SJSA1 (cell line): ENCODE measurements at regions not wholly inside any gene's neighbourhood (a gene's known extent, or its start where the extent isn't known, plus 50 kb on each side); places are given as distances from the start of the nearest gene placed in this dataset.

ENCODE experiments used
- DNase-seq, 2 experiments: peaks; one replicate each; pipeline ENCODE4 v3.0.0-alpha.2; 2015 to 2020; ENCODE audit warnings: low spot score in 2 of 2, low read depth in 1 of 2
- H3K27ac ChIP-seq: fragments of 250-450 bp; sonication (Bioruptor Pico); 2 replicates; pipeline ENCODE4 v1.5.1; 2020; ENCODE audit warnings: mild to moderate bottlenecking, moderate library complexity
- H3K27me3 ChIP-seq: fragments of 250-450 bp; sonication (Bioruptor Pico); replicated peaks from 2 replicates; pipeline ENCODE4 v1.5.1; 2020; ENCODE audit warnings: mild to moderate bottlenecking, moderate library complexity
- H3K36me3 ChIP-seq: fragments of 250-450 bp; sonication (Bioruptor Pico); 2 replicates; pipeline ENCODE4 v1.5.1; 2020; ENCODE audit warnings: mild to moderate bottlenecking
- H3K4me1 ChIP-seq: fragments of 250-450 bp; sonication (Bioruptor Pico); replicated peaks from 2 replicates; pipeline ENCODE4 v1.6.1; 2021; ENCODE audit warnings: mild to moderate bottlenecking
- H3K4me3 ChIP-seq: fragments of 250-450 bp; sonication (Bioruptor Pico); 2 replicates; pipeline ENCODE4 v1.5.1; 2020; ENCODE audit warnings: mild to moderate bottlenecking
- H3K9me3 ChIP-seq: fragments of 250-450 bp; sonication (Bioruptor Pico); replicated peaks from 2 replicates; pipeline ENCODE4 v1.5.1; 2020; ENCODE audit warnings: mild to moderate bottlenecking

DNA sequence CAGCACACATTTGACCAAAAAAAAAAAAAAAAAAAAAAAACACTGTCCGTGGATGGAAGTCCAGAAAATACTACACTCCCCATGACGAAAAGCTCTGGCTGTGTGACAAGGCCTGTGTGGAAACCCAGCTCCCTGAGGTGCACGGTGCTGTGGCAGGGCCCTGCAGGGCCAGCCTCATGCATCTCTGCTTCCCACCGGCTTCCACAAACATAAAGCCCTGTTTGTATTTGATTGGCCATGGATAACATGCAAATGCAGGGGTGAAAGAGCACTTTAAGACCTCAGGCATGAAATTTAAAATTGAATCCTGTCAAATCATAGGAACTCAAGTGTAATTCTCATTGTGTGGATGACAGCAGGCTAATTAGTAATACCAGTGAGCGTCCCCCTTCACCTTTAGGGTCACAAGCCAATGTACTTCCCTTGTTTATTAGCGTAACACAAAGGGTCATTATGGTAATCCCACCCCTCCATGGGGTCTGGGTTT lies 757.2 kb downstream of the GALR1 start:
- DNase-seq = no peak
- Histone ChIP-seq H3K27me3 (no peaks in the 10 kb centered on the region), H3K4me3 (no peak overlapping the region), H3K9me3 (peaks cover 5% of the 10 kb centered on the region; the same call in 1 of the 2 replicates), H3K36me3 (no peaks in the 10 kb centered on the region), H3K27ac (no peak overlapping the region), H3K4me1 (no peaks in the 10 kb centered on the region)

- Histone ChIP-seq H3K4me3 (no peak overlapping the region), H3K36me3 (no peaks in the 10 kb centered on the region), H3K27me3 (no peaks in the 10 kb centered on the region), H3K9me3 (peaks cover 2% of the 10 kb centered on the region; the same call in 1 of the 2 replicates), H3K4me1 (no peaks in the 10 kb centered on the region), H3K27ac (no peak overlapping the region)
- no peak for DNase-seq
Observed at GRCh38 chr18:78010363-78010762, 760.7 kb downstream of the GALR1 start.

DNA sequence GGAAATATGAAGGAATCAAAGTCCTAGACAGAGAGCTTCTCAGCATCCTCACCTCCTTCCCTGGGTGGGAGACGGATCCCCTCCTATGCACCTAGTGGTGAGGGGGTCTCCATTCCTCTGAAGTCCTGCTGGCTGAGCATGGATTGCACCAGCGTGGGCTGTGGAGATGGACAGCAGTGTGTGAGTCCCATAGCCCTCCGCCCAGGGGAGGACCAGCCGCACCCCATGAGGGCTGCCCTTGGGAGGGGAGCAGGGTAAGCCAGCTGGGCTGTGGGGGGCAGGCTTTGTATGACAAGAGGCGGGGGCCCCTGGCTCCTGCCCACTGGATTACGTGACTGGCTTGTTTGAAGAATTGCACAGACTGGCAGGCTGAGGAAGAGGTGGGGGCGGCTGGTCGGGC lies 768.2 kb downstream of the GALR1 start:
- Histone ChIP-seq H3K9me3 (peaks cover 2% of the 10 kb centered on the region; the same call in 1 of the 2 replicates), H3K4me3 (no peak overlapping the region), H3K27ac (no peak overlapping the region), H3K4me1 (no peaks in the 10 kb centered on the region), H3K36me3 (no peaks in the 10 kb centered on the region), H3K27me3 (no peaks in the 10 kb centered on the region)
- no peak for DNase-seq

DNA sequence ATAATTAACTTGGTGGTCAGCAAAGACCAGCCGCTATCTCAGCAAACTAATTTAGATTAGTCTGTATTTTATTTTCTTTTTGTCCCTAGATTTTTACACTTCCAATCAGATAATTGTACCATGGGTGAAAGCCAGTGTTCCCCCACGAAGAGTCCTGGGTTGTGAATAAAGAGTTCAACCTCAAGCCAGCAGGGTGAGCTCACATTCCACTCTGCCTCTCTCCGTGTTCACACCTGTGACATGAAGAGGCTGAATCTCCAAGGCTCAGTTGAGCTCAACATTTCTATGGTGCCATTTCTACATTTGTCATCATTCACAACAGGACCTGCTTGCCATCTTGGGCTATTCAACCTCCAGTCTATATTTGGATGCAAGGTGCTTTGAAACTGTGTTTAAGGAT lies 771.5 kb downstream of the GALR1 start:
- H3K9me3 ChIP-seq = peaks cover 2% of the 10 kb centered on the region; the same call in 1 of the 2 replicates
- no peaks in the 10 kb centered on the region for H3K27me3 ChIP-seq
- H3K27ac ChIP-seq = no peak overlapping the region
- H3K4me3 ChIP-seq = no peak overlapping the region
- H3K36me3 ChIP-seq = no peaks in the 10 kb centered on the region
- no peaks in the 10 kb centered on the region for H3K4me1 ChIP-seq
- no peak for DNase-seq

GRCh38 chr18:78031589-78031988 lies 781.9 kb downstream of the GALR1 start:
- no peaks in the 10 kb centered on the region for H3K27me3 ChIP-seq
- no peaks in the 10 kb centered on the region for H3K4me1 ChIP-seq
- DNase-seq = no peak
- H3K27ac ChIP-seq = no peak overlapping the region
- no peak overlapping the region for H3K4me3 ChIP-seq
- peaks cover 7% of the 10 kb centered on the region for H3K9me3 ChIP-seq
- H3K36me3 ChIP-seq = no peaks in the 10 kb centered on the region

DNA sequence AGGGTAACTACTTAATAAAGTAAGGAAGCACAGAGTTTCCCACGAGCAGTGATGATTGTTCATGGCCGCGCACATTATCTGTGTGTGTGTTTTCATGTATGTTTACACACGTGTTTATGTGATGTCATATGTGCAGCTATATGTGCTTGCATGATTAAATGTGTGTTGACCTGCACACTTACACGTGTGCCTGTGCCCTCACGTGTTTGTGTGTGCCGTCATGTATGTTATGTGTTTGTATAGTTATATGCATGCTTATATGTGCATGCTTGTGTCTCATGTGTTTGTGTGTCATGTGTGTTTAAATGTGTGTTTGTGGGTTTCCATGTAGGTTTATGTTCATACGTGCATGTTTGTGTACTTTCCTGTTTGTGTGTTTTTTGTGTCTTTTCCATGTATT lies 782.3 kb downstream of the GALR1 start:
- Histone ChIP-seq H3K27me3 (no peaks in the 10 kb centered on the region), H3K4me3 (no peak overlapping the region), H3K36me3 (no peaks in the 10 kb centered on the region), H3K27ac (no peak overlapping the region), H3K4me1 (no peaks in the 10 kb centered on the region), H3K9me3 (peaks cover 7% of the 10 kb centered on the region)
- DNase-seq = no peak

DNA sequence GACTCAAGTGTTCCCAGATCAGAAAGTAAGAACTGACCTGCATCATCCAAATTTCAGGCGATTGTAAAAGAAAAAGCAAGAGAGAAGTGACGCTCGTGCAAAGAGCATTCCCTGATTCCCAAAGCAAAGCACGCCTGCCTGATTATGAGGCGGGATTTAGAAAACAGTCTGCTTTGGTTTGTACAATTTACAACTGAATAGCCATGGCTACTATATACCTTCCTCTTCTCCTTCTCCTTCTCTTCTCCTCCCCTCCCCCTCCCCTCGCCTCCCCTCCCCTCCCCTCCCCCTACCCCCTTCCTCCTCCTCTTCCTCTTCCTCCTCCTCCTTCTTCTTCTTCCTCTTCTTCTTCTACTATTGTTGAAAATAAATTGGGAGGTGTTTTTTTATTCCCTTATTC lies 782.9 kb downstream of the GALR1 start:
- Histone ChIP-seq H3K9me3 (peaks cover 7% of the 10 kb centered on the region), H3K27ac (no peak overlapping the region), H3K4me3 (no peak overlapping the region), H3K27me3 (no peaks in the 10 kb centered on the region), H3K36me3 (no peaks in the 10 kb centered on the region), H3K4me1 (no peaks in the 10 kb centered on the region)
- DNase-seq = no peak

- no peaks in the 10 kb centered on the region for H3K36me3 ChIP-seq
- no peak overlapping the region for H3K4me3 ChIP-seq
- H3K27ac ChIP-seq = no peak overlapping the region
- H3K9me3 ChIP-seq = peaks cover 7% of the 10 kb centered on the region
- no peaks in the 10 kb centered on the region for H3K4me1 ChIP-seq
- no peak for DNase-seq
- H3K27me3 ChIP-seq = no peaks in the 10 kb centered on the region
Observed at GRCh38 chr18:78034755-78035154, 785.1 kb downstream of the GALR1 start.

DNA sequence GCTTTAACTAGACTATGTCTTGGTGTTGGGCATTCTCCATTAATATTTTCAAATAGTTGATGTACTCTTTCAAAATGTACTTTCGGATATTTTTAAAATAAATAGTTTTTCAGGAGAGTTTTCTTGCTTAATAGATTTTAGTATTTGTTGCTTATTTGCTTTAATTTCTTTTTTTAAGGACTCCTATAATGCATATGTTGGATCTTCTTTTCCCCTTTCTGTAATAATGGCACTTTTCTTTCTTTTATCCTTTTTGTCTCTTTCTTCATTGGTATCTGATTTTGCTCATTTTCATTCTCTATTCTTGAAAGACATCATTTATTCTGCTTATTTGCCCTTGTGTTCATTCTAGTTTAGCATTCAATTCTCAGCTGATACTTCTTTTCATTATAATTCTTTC lies 791.6 kb downstream of the GALR1 start:
- Histone ChIP-seq H3K4me1 (no peaks in the 10 kb centered on the region), H3K27ac (no peak overlapping the region), H3K4me3 (no peak overlapping the region), H3K36me3 (no peaks in the 10 kb centered on the region), H3K27me3 (no peaks in the 10 kb centered on the region), H3K9me3 (peaks cover 3% of the 10 kb centered on the region)
- no peak for DNase-seq

GRCh38 chr18:78046631-78047030 lies 797.0 kb downstream of the GALR1 start:
- H3K9me3 ChIP-seq = peaks cover 16% of the 10 kb centered on the region
- no peaks in the 10 kb centered on the region for H3K36me3 ChIP-seq
- H3K27ac ChIP-seq = no peak overlapping the region

DNA sequence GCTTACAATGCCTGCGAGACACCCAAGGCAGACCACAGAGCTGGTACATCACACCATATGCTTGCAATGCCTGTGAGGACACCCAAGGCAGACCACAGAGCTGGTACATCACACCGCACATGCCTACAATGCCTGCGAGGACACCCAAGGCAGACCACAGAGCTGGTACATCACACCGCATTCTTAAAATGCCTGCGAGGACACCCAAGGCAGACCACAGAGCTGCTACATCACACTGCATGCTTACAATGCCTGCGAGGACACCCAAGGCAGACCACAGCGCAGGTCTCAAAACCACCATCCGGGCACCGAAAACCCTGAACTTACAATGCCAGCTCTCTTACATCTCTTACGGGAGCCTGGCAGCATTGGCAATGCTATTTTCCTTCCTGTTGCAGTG lies 799.6 kb downstream of the GALR1 start:
- no peak for DNase-seq
- peaks cover 16% of the 10 kb centered on the region for H3K9me3 ChIP-seq

More at GRCh38 chr18:78046631-78047030, 797.0 kb downstream of the GALR1 start:
- Histone ChIP-seq H3K4me1 (no peaks in the 10 kb centered on the region), H3K4me3 (no peak overlapping the region), H3K27me3 (no peaks in the 10 kb centered on the region)
- no peak for DNase-seq

GRCh38 chr18:78054801-78055200 lies 805.2 kb downstream of the GALR1 start:
- H3K9me3 ChIP-seq = peaks cover 19% of the 10 kb centered on the region
- H3K36me3 ChIP-seq = no peaks in the 10 kb centered on the region
- no peak overlapping the region for H3K27ac ChIP-seq

More for the DNA sequence above, 799.6 kb downstream of the GALR1 start:
- H3K27ac ChIP-seq = no peak overlapping the region
- H3K4me1 ChIP-seq = no peaks in the 10 kb centered on the region
- no peaks in the 10 kb centered on the region for H3K27me3 ChIP-seq
- no peak overlapping the region for H3K4me3 ChIP-seq
- no peaks in the 10 kb centered on the region for H3K36me3 ChIP-seq

GRCh38 chr18:78056011-78056410 lies 806.4 kb downstream of the GALR1 start:
- no peak for DNase-seq
- Histone ChIP-seq H3K9me3 (peaks cover 14% of the 10 kb centered on the region; the same call in 1 of the 2 replicates), H3K27ac (no peak overlapping the region), H3K36me3 (no peaks in the 10 kb centered on the region), H3K4me1 (no peaks in the 10 kb centered on the region), H3K4me3 (no peak overlapping the region), H3K27me3 (no peaks in the 10 kb centered on the region)

More at GRCh38 chr18:78054801-78055200, 805.2 kb downstream of the GALR1 start:
- Histone ChIP-seq H3K27me3 (no peaks in the 10 kb centered on the region), H3K4me1 (no peaks in the 10 kb centered on the region), H3K4me3 (no peak overlapping the region)
- DNase-seq = no peak

DNA sequence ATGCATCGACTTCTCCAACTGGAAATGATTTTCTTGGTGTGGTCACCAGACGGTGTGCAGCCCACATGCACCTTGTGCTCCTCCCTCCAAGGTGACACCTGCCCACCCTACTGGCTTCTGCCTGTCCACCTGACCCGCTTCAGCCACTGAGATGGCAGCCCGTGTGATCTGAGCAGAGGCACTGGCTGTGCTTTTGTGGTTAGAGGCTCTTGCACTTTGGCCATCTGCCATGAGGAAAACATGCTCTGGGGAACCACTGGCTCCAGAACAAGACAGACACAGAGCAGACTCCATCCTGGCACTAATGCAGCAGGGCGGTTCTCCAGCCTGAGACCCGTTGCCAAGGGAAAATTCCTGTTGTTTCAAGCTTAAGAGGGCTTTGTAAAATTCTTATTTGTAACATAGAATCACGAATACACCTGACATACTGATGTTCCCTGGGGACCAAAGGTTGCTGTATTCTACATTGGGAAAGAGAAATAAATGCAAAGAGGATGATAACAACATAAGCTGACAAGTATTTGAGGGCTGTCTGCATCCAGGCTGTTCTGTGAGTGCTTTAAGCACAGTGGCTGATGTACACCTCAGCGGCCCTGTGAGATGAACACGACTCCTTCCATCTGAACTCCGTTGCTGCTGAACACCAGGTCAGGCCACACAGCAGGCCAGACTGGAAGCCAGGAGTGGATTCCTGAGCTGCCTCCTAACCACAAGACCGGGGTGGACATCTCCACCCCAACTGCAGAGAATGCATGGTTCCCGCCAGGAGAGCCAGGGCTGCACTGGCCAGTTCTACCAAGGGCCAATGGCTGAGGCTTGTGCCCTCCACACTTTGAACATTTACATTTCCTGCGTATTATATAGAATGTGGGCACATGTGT lies 820.4 kb downstream of the GALR1 start:
- Histone ChIP-seq H3K27ac (no peak overlapping the region), H3K9me3 (peaks cover 11% of the 10 kb centered on the region), H3K36me3 (no peaks in the 10 kb centered on the region), H3K4me3 (no peak overlapping the region), H3K4me1 (no peaks in the 10 kb centered on the region), H3K27me3 (no peaks in the 10 kb centered on the region)
- DNase-seq = no peak
